GM23338 (cell line): ENCODE measurements at regions not wholly inside any gene's neighbourhood (a gene's known extent, or its start where the extent isn't known, plus 50 kb on each side); places are given as distances from the start of the nearest gene placed in this dataset.

ENCODE experiments used
- ATAC-seq: fragments of 200-7000 bp; cut with Tn5 transposase; 3 replicates; pipeline ENCODE4 v1.9.1; 2020
- DNase-seq: peaks from one replicate; pipeline ENCODE4 v3.0.0-alpha.2; 2015; ENCODE audit warnings: low spot score
- H2AFZ ChIP-seq: fragments of 200-600 bp; sonication (generic); 2 replicates; pipeline ENCODE4 v1.8.0; 2016; ENCODE audit warnings: antibody characterized with exemption, mild to moderate bottlenecking, moderate library complexity
- H3F3A ChIP-seq: fragments of 200-600 bp; sonication (generic); replicated peaks from 2 replicates; pipeline ENCODE4 v1.8.0; 2017; ENCODE audit warnings: antibody characterized with exemption, mixed run types, low read depth
- H3K27ac ChIP-seq: fragments of 200-600 bp; sonication (generic); 2 replicates; pipeline ENCODE4 v1.6.1; 2016; ENCODE audit warnings: low read depth
- H3K27me3 ChIP-seq: fragments of 200-600 bp; sonication (generic); 2 replicates; pipeline ENCODE4 v1.8.0; 2016; ENCODE audit warnings: mild to moderate bottlenecking, mixed run types, moderate library complexity; ENCODE audit not compliant: insufficient read depth
- H3K36me3 ChIP-seq: fragments of 200-600 bp; sonication (generic); 2 replicates; pipeline ENCODE4 v1.8.0; 2016; ENCODE audit warnings: mild to moderate bottlenecking; ENCODE audit not compliant: insufficient read depth
- H3K4me1 ChIP-seq: fragments of 200-600 bp; sonication (generic); 2 replicates; pipeline ENCODE4 v1.8.0; 2016; ENCODE audit warnings: mild to moderate bottlenecking, moderate library complexity; ENCODE audit not compliant: insufficient read depth
- H3K4me2 ChIP-seq: fragments of 200-600 bp; sonication (generic); 2 replicates; pipeline ENCODE4 v1.7.1; 2017; ENCODE audit warnings: mixed run types
- H3K4me3 ChIP-seq: fragments of 200-600 bp; sonication (generic); 2 replicates; pipeline ENCODE4 v1.6.1; 2016; ENCODE audit warnings: mixed run types
- H3K79me2 ChIP-seq: fragments of 200-600 bp; sonication (generic); replicated peaks from 2 replicates; pipeline ENCODE4 v1.8.0; 2017; ENCODE audit warnings: mild to moderate bottlenecking; ENCODE audit not compliant: insufficient read depth
- H3K9me2 ChIP-seq: fragments of 200-600 bp; sonication (generic); 2 replicates; pipeline ENCODE4 v1.8.0; 2017; ENCODE audit not compliant: insufficient read depth
- H4K20me1 ChIP-seq: fragments of 200-600 bp; sonication (generic); replicated peaks from 2 replicates; pipeline ENCODE4 v1.8.0; 2017; ENCODE audit warnings: mild to moderate bottlenecking; ENCODE audit not compliant: insufficient read depth
- H3K27ac Mint-ChIP-seq: 2 replicates; pipeline ENCODE4 v1.8.0; 2020; ENCODE audit warnings: inconsistent platforms, mild to moderate bottlenecking, moderate library complexity, mixed read lengths
- H3K27me3 Mint-ChIP-seq: 3 replicates; pipeline ENCODE4 v1.8.0; 2022; ENCODE audit warnings: low read depth, mild to moderate bottlenecking, moderate library complexity, mixed read lengths, inconsistent platforms; ENCODE audit not compliant: insufficient read depth, poor library complexity
- H3K36me3 Mint-ChIP-seq: 3 replicates; pipeline ENCODE4 v1.8.0; 2021; ENCODE audit warnings: low read depth, mild to moderate bottlenecking, inconsistent platforms, moderate library complexity, mixed read lengths
- H3K4me1 Mint-ChIP-seq: 3 replicates; pipeline ENCODE4 v1.8.0; 2020; ENCODE audit warnings: mild to moderate bottlenecking, inconsistent platforms, mixed read lengths
- H3K4me3 Mint-ChIP-seq: 3 replicates; pipeline ENCODE4 v1.8.0; 2021; ENCODE audit warnings: moderate library complexity, mild to moderate bottlenecking, inconsistent platforms, mixed read lengths
- H3K9me3 Mint-ChIP-seq: 3 replicates; pipeline ENCODE4 v1.8.0; 2020; ENCODE audit warnings: moderate library complexity, mild to moderate bottlenecking, inconsistent platforms, mixed read lengths
- CREB1 ChIP-seq: fragments of 250-450 bp; sonication (Bioruptor Pico); IDR thresholded peaks from 2 replicates; pipeline ENCODE4 v1.5.0; 2020; ENCODE audit warnings: low read depth, mild to moderate bottlenecking, moderate library complexity
- ETS1 ChIP-seq: IDR thresholded peaks from 2 replicates; pipeline ENCODE4 v1.6.1; 2016; ENCODE audit warnings: antibody characterized with exemption
- EZH2 ChIP-seq: fragments of 200-600 bp; sonication (generic); IDR thresholded peaks from one replicate; pipeline ENCODE4 v1.8.0; 2017; ENCODE audit warnings: antibody characterized with exemption, mild to moderate bottlenecking, low read depth; ENCODE audit not compliant: unreplicated experiment
- EZH2phosphoT487 ChIP-seq: fragments of 200-600 bp; sonication (generic); IDR thresholded peaks from one replicate; pipeline ENCODE4 v1.8.1; 2018; ENCODE audit warnings: antibody characterized with exemption; ENCODE audit not compliant: unreplicated experiment
- JUNB ChIP-seq: IDR thresholded peaks from one replicate; pipeline ENCODE4 v1.6.1; 2016; ENCODE audit warnings: antibody characterized with exemption; ENCODE audit not compliant: unreplicated experiment
- NANOG ChIP-seq: IDR thresholded peaks from 2 replicates; pipeline ENCODE4 v1.6.1; 2016; ENCODE audit warnings: antibody characterized with exemption, borderline replicate concordance
- POLR2AphosphoS5 ChIP-seq: IDR thresholded peaks from 2 replicates; pipeline ENCODE4 v1.6.1; 2016; ENCODE audit warnings: antibody characterized with exemption, low read depth
- REST ChIP-seq: IDR thresholded peaks from one replicate; pipeline ENCODE4 v1.6.1; 2018; ENCODE audit warnings: antibody characterized with exemption; ENCODE audit not compliant: unreplicated experiment
- STAT1 ChIP-seq: IDR thresholded peaks from one replicate; pipeline ENCODE4 v1.6.1; 2016; ENCODE audit warnings: antibody characterized with exemption; ENCODE audit not compliant: unreplicated experiment
- ZNF114 ChIP-seq: fragments of 250-450 bp; sonication (Bioruptor Pico); IDR thresholded peaks from 2 replicates; pipeline ENCODE4 v1.5.0; 2020; ENCODE audit warnings: mild to moderate bottlenecking, moderate library complexity
- ZNF331 ChIP-seq: fragments of 250-450 bp; sonication (Bioruptor Pico); IDR thresholded peaks from 2 replicates; pipeline ENCODE4 v1.5.0; 2020; ENCODE audit warnings: low read depth, mild to moderate bottlenecking, moderate library complexity

DNA sequence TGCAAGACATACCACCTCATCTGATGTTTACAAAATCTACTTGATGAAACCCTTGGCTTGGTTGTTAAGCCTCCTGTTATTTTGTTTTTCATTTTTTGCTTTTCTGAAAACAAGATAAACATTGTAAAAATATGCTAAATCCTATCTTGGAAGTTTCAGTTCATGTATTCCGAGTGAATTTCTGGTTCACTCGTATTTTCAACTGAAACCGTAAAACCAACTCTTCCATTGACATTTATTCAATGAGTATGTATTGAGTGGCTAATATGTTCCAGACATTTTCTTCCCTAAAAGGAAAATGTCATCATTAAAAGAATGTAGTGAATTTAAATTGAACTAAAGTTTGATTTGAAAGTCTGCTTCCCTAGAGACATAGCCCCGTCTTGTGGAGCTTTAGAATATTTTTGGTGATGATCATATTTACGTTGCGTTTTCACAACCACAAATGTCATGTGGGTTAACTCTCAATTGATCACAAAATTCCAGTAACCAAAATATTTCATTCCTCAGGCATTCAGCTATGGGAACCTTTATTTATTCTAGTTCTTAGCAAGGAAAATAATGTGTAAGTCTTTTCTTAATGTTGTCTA is 204.2 kb downstream of the MBD2 start (continued):
- TF ChIP-seq JUNB (no peak), EZH2phosphoT487 (no peak), ZNF331 (CRISPR knock-in tag) (no peak), ZNF114 (CRISPR knock-in tag) (no peak), STAT1 (no peak), EZH2 (no peak), NANOG (no peak)

DNA sequence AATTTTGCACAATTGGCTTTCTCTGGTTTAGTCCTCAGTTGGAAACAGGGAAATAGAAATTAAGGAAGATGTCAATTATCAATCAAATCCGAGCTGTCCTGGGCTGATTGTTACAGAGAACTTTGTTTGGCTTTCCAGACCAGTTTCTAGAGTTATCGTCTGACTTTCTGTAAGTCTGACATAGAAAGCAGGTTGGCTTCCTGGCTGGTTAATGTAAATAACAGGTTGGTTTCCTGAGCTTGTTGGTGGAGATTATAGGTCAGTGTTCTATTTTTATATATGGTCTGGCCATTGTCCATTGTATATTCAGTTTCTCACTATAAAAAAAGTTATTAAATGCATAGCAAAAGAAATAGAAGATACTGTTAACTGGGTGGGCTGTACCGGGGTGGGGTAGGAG is 204.8 kb downstream of the MBD2 start:
- Histone ChIP-seq H3K9me2 (peaks cover 14% of the 10 kb centered on the region), H3K27ac (no peak overlapping the region), H2AFZ (no peak overlapping the region), H4K20me1 (no peaks in the 10 kb centered on the region), H3K4me1 (no peaks in the 10 kb centered on the region), H3K4me2 (no peak overlapping the region), H3F3A (no peaks in the 10 kb centered on the region), H3K36me3 (no peaks in the 10 kb centered on the region), H3K4me3 (no peak overlapping the region), H3K79me2 (no peaks in the 10 kb centered on the region), H3K27me3 (no peaks in the 10 kb centered on the region)
- Mint-ChIP-seq H3K27ac (no peak overlapping the region), H3K27me3 (peaks cover 1% of the 10 kb centered on the region), H3K4me3 (no peak overlapping the region), H3K4me1 (no peaks in the 10 kb centered on the region; the same call in 2 of the 3 replicates), H3K36me3 (no peaks in the 10 kb centered on the region), H3K9me3 (no peaks in the 10 kb centered on the region)
- TF ChIP-seq REST (no peak), EZH2phosphoT487 (no peak), STAT1 (no peak), POLR2AphosphoS5 (no peak)
- DNase-seq, result no peak
- no peak for ATAC-seq

DNA sequence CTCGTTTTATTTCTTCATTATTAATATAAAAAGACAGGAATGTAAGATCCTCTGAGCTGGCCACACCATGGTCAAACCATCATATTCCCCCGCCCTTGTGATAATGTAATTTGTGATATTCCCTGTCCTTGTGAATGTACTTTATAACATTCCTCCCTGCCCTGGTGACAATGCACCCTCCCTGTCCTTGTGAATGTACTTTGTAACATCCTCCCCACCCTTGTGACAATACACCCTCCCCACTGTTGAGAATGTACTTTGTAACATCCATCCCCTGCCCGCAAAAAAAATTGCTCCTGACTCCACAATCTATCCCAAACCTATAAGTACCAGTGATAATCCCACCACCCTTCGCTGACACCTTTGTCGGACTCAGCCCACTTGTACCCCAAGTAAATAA is 211.0 kb downstream of the MBD2 start:
- H3K27me3 Mint-ChIP-seq, result no peaks in the 10 kb centered on the region
- Histone ChIP-seq H4K20me1 (no peaks in the 10 kb centered on the region), H3K4me1 (no peaks in the 10 kb centered on the region), H3K4me3 (no peak overlapping the region), H3K27ac (no peak overlapping the region), H3K9me2 (peaks cover 5% of the 10 kb centered on the region), H3F3A (no peaks in the 10 kb centered on the region), H3K27me3 (no peaks in the 10 kb centered on the region), H2AFZ (no peak overlapping the region), H3K36me3 (no peaks in the 10 kb centered on the region), H3K4me2 (no peak overlapping the region), H3K79me2 (no peaks in the 10 kb centered on the region)
- ATAC-seq, result no peak
- no peak for DNase-seq
- no peaks in the 10 kb centered on the region for H3K4me1 Mint-ChIP-seq
- H3K27ac Mint-ChIP-seq, result no peak overlapping the region
- H3K4me3 Mint-ChIP-seq, result no peak overlapping the region
- no peaks in the 10 kb centered on the region for H3K36me3 Mint-ChIP-seq
- H3K9me3 Mint-ChIP-seq, result no peaks in the 10 kb centered on the region
- TF ChIP-seq NANOG (no peak), ETS1 (no peak), CREB1 (CRISPR knock-in tag) (no peak), EZH2 (no peak), REST (no peak), EZH2phosphoT487 (no peak), STAT1 (no peak), ZNF114 (CRISPR knock-in tag) (no peak), POLR2AphosphoS5 (no peak), ZNF331 (CRISPR knock-in tag) (no peak), JUNB (no peak)
